ENCODE measurements at regions not wholly inside any gene's neighbourhood (a gene's known extent, or its start where the extent isn't known, plus 50 kb on each side); places are given as distances from the start of the nearest gene placed in this dataset.
"Not testable (repeated sequence)": the region's sequence is repeated elsewhere in the genome, so short reads cannot be mapped to it uniquely, and the experiment has no call there.

DNA sequence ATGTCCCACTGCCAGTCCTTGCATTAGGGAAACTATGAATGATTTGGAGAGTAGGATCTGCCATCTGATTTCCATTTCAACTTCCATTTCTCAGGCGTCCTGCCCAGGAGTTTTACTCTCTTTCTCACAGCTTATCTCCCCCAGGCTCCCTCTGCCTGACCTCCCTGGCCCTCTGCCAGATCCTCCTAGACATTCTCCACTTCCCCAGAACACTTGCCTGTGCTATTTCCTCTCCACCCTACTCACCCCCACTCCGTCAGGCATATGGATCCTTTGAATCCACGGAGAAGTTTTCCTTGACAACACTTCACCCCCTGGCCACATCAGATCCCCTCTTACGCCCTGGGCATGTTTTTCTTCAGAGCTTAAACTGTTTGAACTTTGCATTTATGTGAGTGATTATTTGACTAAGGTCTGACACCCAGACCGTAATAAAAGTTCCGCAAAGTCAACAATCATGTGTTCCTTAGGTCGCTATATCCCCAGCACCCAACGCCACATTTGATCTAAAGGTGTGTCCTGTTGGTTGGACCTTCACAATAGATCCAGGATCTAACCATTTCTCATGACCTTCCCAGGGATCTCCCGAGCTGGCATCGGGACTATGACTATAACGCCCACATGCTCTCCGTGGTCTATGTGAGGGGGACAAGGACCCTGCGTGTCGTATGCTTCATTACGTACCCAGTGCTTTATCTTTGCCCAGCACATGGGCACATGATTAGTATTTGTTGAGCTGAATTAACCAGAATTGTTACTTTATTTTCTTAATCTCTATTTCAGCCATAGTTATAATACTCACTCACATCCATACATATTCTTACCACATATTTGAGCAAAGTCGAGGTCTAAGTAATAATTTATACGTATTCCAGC lies 255.8 kb upstream of the FOXN3 start:
- no peak overlapping the region for H3K4me3 ChIP-seq (IDR thresholded peaks at IDR 0.05; ENCODE audit: insufficient read depth, low read depth, low read length)
- H3K9ac ChIP-seq, result no peak overlapping the region
- no peaks in the 10 kb centered on the region for H3K27me3 ChIP-seq (ENCODE audit: insufficient read depth, low read depth)
- no peaks in the 10 kb centered on the region for H3K36me3 ChIP-seq (ENCODE audit: insufficient read depth)
- no peaks in the 10 kb centered on the region for H4K20me1 ChIP-seq (ENCODE audit: insufficient read depth)
- no peak overlapping the region for H3K4me2 ChIP-seq
- H3K27ac ChIP-seq, result no peak overlapping the region
- no peaks in the 10 kb centered on the region for H3K4me1 ChIP-seq (ENCODE audit: low read depth, poor library complexity, severe bottlenecking)
- TF ChIP-seq, protein P1, sequence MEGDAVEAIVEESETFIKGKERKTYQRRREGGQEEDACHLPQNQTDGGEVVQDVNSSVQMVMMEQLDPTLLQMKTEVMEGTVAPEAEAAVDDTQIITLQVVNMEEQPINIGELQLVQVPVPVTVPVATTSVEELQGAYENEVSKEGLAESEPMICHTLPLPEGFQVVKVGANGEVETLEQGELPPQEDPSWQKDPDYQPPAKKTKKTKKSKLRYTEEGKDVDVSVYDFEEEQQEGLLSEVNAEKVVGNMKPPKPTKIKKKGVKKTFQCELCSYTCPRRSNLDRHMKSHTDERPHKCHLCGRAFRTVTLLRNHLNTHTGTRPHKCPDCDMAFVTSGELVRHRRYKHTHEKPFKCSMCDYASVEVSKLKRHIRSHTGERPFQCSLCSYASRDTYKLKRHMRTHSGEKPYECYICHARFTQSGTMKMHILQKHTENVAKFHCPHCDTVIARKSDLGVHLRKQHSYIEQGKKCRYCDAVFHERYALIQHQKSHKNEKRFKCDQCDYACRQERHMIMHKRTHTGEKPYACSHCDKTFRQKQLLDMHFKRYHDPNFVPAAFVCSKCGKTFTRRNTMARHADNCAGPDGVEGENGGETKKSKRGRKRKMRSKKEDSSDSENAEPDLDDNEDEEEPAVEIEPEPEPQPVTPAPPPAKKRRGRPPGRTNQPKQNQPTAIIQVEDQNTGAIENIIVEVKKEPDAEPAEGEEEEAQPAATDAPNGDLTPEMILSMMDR (conservative IDR thresholded peaks at IDR 0.05; ENCODE audit: low read depth, low read length), result no peak
- no peaks in the 10 kb centered on the region for H3K79me2 ChIP-seq (ENCODE audit: insufficient read depth, low read depth)
- H2AFZ ChIP-seq (ENCODE audit: low read depth), result no peak overlapping the region

DNA sequence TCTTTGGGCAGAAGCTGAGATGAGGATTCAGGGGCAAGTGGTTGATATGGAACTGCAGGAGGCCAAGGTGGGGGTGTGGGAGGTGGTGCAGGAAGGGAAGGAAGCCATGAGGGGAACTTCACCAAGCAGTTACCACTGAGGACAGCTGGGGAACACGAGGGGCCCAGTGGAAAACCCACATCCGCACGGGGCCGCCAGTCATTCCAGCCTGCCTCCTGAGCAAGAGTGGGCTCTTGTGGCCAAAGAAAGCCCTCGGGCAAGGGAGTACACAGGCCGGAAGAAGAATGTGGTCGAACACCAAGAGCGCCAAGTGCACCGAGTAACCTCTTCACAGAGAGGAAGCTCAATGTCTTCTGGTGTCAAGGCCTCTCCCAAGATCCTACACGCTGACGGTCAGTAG lies 252.2 kb upstream of the FOXN3 start:
- Histone ChIP-seq H4K20me1 (ENCODE audit: insufficient read depth) (no peaks in the 10 kb centered on the region), H3K4me2 (no peak overlapping the region), H3K36me3 (ENCODE audit: insufficient read depth) (no peaks in the 10 kb centered on the region), H3K79me2 (ENCODE audit: insufficient read depth, low read depth) (no peaks in the 10 kb centered on the region), H3K27ac (no peak overlapping the region), H3K4me3 (IDR thresholded peaks at IDR 0.05; ENCODE audit: insufficient read depth, low read depth, low read length) (no peak overlapping the region), H3K27me3 (ENCODE audit: insufficient read depth, low read depth) (no peaks in the 10 kb centered on the region), H3K4me1 (ENCODE audit: low read depth, poor library complexity, severe bottlenecking) (no peaks in the 10 kb centered on the region), H2AFZ (ENCODE audit: low read depth) (no peak overlapping the region), H3K9ac (no peak overlapping the region)
- TF ChIP-seq, protein P1 (conservative IDR thresholded peaks at IDR 0.05; ENCODE audit: low read depth, low read length), result no peak

DNA sequence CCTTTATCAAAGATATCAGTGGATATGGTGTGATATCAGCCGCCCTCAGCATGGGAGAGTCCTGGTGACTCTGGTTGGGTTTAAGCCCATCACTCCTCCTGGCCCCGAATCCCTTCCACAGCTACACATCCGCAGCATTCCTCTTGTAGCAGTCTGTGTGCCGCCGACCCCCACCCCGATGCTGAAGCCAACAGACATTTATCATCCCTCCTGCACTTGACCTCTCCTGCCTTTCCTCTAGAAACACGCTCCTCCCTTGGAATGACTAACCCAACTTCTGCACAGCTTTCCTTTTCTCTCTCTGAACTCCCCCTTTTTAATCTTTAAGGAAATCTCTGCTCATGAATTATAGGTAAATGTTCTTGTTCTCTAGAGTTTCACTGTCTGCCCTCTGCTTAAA lies 250.9 kb upstream of the FOXN3 start:
- H3K27ac ChIP-seq, result no peak overlapping the region
- H3K79me2 ChIP-seq (ENCODE audit: insufficient read depth, low read depth), result no peaks in the 10 kb centered on the region
- TF ChIP-seq, protein P1 (conservative IDR thresholded peaks at IDR 0.05; ENCODE audit: low read depth, low read length), result no peak
- no peaks in the 10 kb centered on the region for H3K36me3 ChIP-seq (ENCODE audit: insufficient read depth)
- no peak overlapping the region for H3K9ac ChIP-seq
- no peak overlapping the region for H3K4me3 ChIP-seq (IDR thresholded peaks at IDR 0.05; ENCODE audit: insufficient read depth, low read depth, low read length)
- no peak overlapping the region for H3K4me2 ChIP-seq
- H2AFZ ChIP-seq (ENCODE audit: low read depth), result no peak overlapping the region
- H4K20me1 ChIP-seq (ENCODE audit: insufficient read depth), result no peaks in the 10 kb centered on the region
- no peaks in the 10 kb centered on the region for H3K4me1 ChIP-seq (ENCODE audit: low read depth, poor library complexity, severe bottlenecking)
- H3K27me3 ChIP-seq (ENCODE audit: insufficient read depth, low read depth), result no peaks in the 10 kb centered on the region

DNA sequence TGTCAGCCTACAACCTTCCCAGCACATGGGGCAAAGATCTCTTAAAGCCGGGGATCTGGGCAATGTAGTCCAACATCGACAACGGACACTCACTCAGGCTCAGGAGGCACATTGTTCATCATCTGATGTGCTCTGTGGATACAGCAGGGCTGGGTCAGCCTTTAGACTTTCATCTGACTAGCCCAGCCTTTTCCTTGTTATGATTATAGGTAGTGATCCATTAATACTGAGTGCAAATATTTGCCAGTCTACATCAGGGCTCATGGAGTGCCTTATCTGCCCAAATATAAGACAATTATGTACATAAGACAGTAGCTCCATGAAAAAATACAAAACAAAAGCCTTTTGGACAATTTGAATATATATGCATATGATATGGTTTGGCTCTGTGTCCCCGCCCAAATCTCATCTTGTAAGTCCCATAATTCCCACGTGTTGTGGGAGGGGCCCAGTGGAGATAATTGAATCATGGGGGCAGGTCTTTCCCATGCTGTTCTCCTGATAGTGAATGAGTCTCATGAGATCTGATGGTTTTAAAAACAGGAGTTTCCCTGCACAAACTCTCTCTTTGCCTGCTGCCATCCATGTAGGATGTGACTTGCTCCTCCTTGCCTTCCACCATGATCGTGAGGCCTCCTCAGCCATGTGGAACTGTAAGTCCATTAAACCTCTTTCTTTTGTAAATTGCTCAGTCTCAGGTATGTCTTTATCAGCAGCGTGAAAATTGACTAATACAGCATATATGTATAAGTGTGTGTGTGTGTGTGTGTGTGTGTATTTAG lies 248.5 kb upstream of the FOXN3 start:
- not testable (repeated sequence) for H3K27me3 ChIP-seq (ENCODE audit: insufficient read depth, low read depth); H4K20me1 ChIP-seq (ENCODE audit: insufficient read depth); H3K4me2 ChIP-seq; H3K4me3 ChIP-seq (IDR thresholded peaks at IDR 0.05; ENCODE audit: insufficient read depth, low read depth, low read length); H2AFZ ChIP-seq (ENCODE audit: low read depth); H3K9ac ChIP-seq; H3K36me3 ChIP-seq (ENCODE audit: insufficient read depth); H3K4me1 ChIP-seq (ENCODE audit: low read depth, poor library complexity, severe bottlenecking); H3K79me2 ChIP-seq (ENCODE audit: insufficient read depth, low read depth); H3K27ac ChIP-seq
